K562 (cell line): ENCODE measurements at regions not wholly inside any gene's neighbourhood (a gene's known extent, or its start where the extent isn't known, plus 50 kb on each side); places are given as distances from the start of the nearest gene placed in this dataset.

Experiments
- ATAC-seq: fragments of 200-7000 bp; cut with Tn5 transposase; 3 replicates; pipeline ENCODE4 v1.9.1; 2020; ENCODE audit warnings: moderate library complexity
- BruUV-seq: library from RNA; stranded (reverse); fragments of 400-500 nt; replicated peaks from 2 replicates; lab custom pipeline; 2021; lab: Mats Ljungman, UMichigan
- CTCF ChIA-PET: fragments of 300-600 bp; formaldehyde crosslinking; extraction: SDS; loops from one replicate; lab custom pipeline; 2021; ENCODE audit warnings: low intra/inter-chr PET ratio; lab: Yijun Ruan, JAX
- POLR2A ChIA-PET: fragments of 300-600, 350-650 bp; sonication (Branson Sonifier 250); formaldehyde crosslinking; extraction: SDS; loops from one replicate; lab custom pipeline; 2021; ENCODE audit warnings: antibody characterized with exemption, inconsistent platforms; lab: Yijun Ruan, JAX
- DNase-seq, 4 experiments: peaks; one replicate each; pipeline versions ENCODE4 v3.0.0 to v3.0.0-alpha.2; 2011 to 2018; ENCODE audit warnings: low spot score in 3 of 4, mixed read lengths in 3 of 4; ENCODE audit errors: extremely low read depth in 1 of 4
- FAIRE-seq: peaks from 2 replicates; lab custom pipeline; 2011; peaks lifted over from hg19 to GRCh38; lab: Jason Lieb, UNC
- H2AFZ ChIP-seq: 2 replicates; pipeline ENCODE4 v1.6.0; 2011; ENCODE audit warnings: low read depth, low read length, control low read depth, inconsistent platforms
- H3K27ac ChIP-seq: fragments of 200-600 bp; 3 replicates; pipeline ENCODE4 v1.8.0; 2011; ENCODE audit warnings: low read depth, mild to moderate bottlenecking, control low read depth, inconsistent platforms, low read length, moderate library complexity, mixed read lengths; ENCODE audit errors: extremely low read depth
- H3K27me3 ChIP-seq, 2 experiments: fragments of 300-600 bp in 1 of 2; 2 replicates in 1 of 2; 3 replicates in 1 of 2; pipeline versions ENCODE4 v1.6.0 to v1.8.0; 2011; ENCODE audit warnings: inconsistent platforms in 2 of 2, low read length in 2 of 2, mild to moderate bottlenecking in 1 of 2, mixed read lengths in 1 of 2, moderate library complexity in 1 of 2; ENCODE audit not compliant: control insufficient read depth in 2 of 2, insufficient read depth in 2 of 2
- H3K36me3 ChIP-seq: fragments of 300-600 bp; 3 replicates; pipeline ENCODE4 v1.8.0; 2011; ENCODE audit warnings: mild to moderate bottlenecking, low read length, inconsistent platforms; ENCODE audit not compliant: control insufficient read depth, insufficient read depth
- H3K4me1 ChIP-seq, 2 experiments: fragments of 200-600 bp in 1 of 2; replicated peaks in 1 of 2; 2 replicates in 1 of 2; 3 replicates in 1 of 2; pipeline versions ENCODE4 v1.5.1 to v1.8.0; 2011; ENCODE audit warnings: inconsistent platforms in 2 of 2, low read length in 2 of 2, mild to moderate bottlenecking in 1 of 2, mixed read lengths in 1 of 2, moderate library complexity in 1 of 2; ENCODE audit not compliant: control insufficient read depth in 2 of 2, insufficient read depth in 2 of 2
- H3K4me2 ChIP-seq: 2 replicates; pipeline ENCODE4 v1.6.1; 2011; ENCODE audit warnings: low read length, control low read depth, inconsistent platforms, mixed read lengths; ENCODE audit not compliant: insufficient read depth
- H3K4me3 ChIP-seq: fragments of 200-600 bp; sonication (generic), shearing (Covaris generic); 2 replicates; pipeline ENCODE4 v1.5.1; 2016; ENCODE audit warnings: control low read depth, inconsistent platforms
- H3K79me2 ChIP-seq: fragments of 200-600 bp; 3 replicates; pipeline ENCODE4 v1.8.0; 2011; ENCODE audit warnings: low read length, inconsistent platforms; ENCODE audit not compliant: control insufficient read depth, insufficient read depth
- H3K9ac ChIP-seq, 2 experiments: 2 replicates each; pipeline versions ENCODE4 v1.6.0 to v1.6.1; 2011; ENCODE audit warnings: low read depth in 2 of 2, low read length in 2 of 2, control low read depth in 1 of 2, inconsistent platforms in 1 of 2, mild to moderate bottlenecking in 1 of 2, mixed read lengths in 1 of 2; ENCODE audit not compliant: insufficient read depth in 1 of 2
- H3K9me1 ChIP-seq: one replicate; pipeline ENCODE4 v1.6.0; 2011; ENCODE audit warnings: inconsistent platforms, mild to moderate bottlenecking, low read length, moderate library complexity; ENCODE audit not compliant: control insufficient read depth, insufficient read depth
- H3K9me3 ChIP-seq: replicated peaks from 2 replicates; pipeline ENCODE4 v1.5.1; 2011; ENCODE audit warnings: low read depth, low read length, inconsistent platforms; ENCODE audit not compliant: control insufficient read depth, insufficient read depth
- H4K20me1 ChIP-seq: replicated peaks from 2 replicates; pipeline ENCODE4 v1.6.1; 2011; ENCODE audit warnings: low read length, inconsistent platforms, mixed read lengths; ENCODE audit not compliant: control insufficient read depth, insufficient read depth
- PTTG1 ChIP-seq: fragments of 450-650 bp; IDR thresholded peaks from 2 replicates; pipeline ENCODE4 v1.6.1; 2016; ENCODE audit warnings: low read depth, mild to moderate bottlenecking, missing genetic modification characterization, missing compliant biosample characterization
- TAF7 ChIP-seq: fragments of 450-650 bp; IDR thresholded peaks from 2 replicates; pipeline ENCODE4 v1.6.1; 2016; ENCODE audit warnings: missing genetic modification characterization, missing compliant biosample characterization
- WGBS: fragments of 100-300 bp; shearing (Covaris generic); methylation state at CpG from one replicate; pipeline ENCODE4 v1.1.6; 2016; ENCODE audit warnings: low coverage, mixed read lengths; ENCODE audit not compliant: insufficient coverage; ENCODE audit errors: missing lambda C conversion rate; 5-methylcytosine and 5-hydroxymethylcytosine counted together
- in situ Hi-C: fragments of 300-500 bp; cut with MboI; formaldehyde crosslinking; loops from 4 replicates; pipeline ENCODE4 v1.15.0; 2018; ENCODE audit warnings: inconsistent platforms, mixed read lengths
- intact Hi-C: fragments of 100-400 bp; cut with micrococcal nuclease; formaldehyde crosslinking; loops from 2 replicates; pipeline ENCODE4 v1.14.2; 2022
- TF ChIP-seq, protein P1 (sequence below): fragments of 250-450 bp; sonication (Bioruptor Pico); IDR thresholded peaks from 2 replicates; pipeline ENCODE4 v1.8.0; 2022; ENCODE audit warnings: inconsistent platforms, mild to moderate bottlenecking, moderate library complexity, borderline replicate concordance
- TF ChIP-seq, protein P2 (sequence below): fragments of 200-800 bp; sonication (Bioruptor generic); IDR thresholded peaks from 2 replicates; pipeline ENCODE4 v1.6.1; 2016; ENCODE audit warnings: missing genetic modification characterization, missing compliant biosample characterization

DNA sequence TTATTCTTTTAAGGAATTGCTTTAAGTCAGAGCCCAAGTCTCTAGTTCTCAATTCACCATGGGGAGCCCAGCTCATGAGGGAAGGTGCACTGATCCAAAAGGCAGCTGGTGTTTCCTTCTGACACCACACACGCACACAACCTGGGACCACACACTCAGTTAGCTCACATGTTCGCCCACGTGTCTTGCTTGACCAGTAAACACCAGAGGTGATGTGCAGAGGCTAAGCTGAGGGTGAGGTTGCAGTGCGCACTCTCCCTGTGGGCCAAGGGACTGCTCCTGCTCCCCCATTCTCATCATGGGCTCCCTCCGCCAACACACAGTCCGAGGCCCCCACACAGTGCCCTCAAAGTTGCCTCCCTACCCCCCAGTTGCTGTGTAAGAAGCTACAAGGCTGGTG lies 70.8 kb upstream of the BZW1 start:
- no peaks in the 10 kb centered on the region for H3K9me1 ChIP-seq
- no peak for FAIRE-seq
- no peak overlapping the region for H3K4me3 ChIP-seq
- 0% methylated on average over 5 of the region's 6 CpGs for WGBS
- no peaks in the 10 kb centered on the region for H4K20me1 ChIP-seq
- H2AFZ ChIP-seq, result no peak overlapping the region
- CTCF ChIA-PET, result no interaction called here
- DNase-seq, result no peak
- peaks cover 8 to 55% of the 10 kb centered on the region in 2 experiments; a peak in 4 of 5 replicates for H3K27me3 ChIP-seq
- no peak for ATAC-seq
- H3K79me2 ChIP-seq, result no peaks in the 10 kb centered on the region
- no peaks in the 10 kb centered on the region for H3K9me3 ChIP-seq
- H3K27ac ChIP-seq, result no peak overlapping the region
- no peaks in the 10 kb centered on the region for H3K36me3 ChIP-seq
- in situ Hi-C loops (no loop called here), intact Hi-C loops (no loop called here)
- H3K4me2 ChIP-seq, result no peak overlapping the region
- no peaks in the 10 kb centered on the region; a peak in 1 of 5 replicates for H3K4me1 ChIP-seq
- POLR2A ChIA-PET, result no interaction called here
- TF ChIP-seq, protein P1, sequence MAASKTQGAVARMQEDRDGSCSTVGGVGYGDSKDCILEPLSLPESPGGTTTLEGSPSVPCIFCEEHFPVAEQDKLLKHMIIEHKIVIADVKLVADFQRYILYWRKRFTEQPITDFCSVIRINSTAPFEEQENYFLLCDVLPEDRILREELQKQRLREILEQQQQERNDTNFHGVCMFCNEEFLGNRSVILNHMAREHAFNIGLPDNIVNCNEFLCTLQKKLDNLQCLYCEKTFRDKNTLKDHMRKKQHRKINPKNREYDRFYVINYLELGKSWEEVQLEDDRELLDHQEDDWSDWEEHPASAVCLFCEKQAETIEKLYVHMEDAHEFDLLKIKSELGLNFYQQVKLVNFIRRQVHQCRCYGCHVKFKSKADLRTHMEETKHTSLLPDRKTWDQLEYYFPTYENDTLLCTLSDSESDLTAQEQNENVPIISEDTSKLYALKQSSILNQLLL, result no peak
- TF ChIP-seq PTTG1 (tag) (no peak), TAF7 (tag) (no peak)
- TF ChIP-seq, protein P2, sequence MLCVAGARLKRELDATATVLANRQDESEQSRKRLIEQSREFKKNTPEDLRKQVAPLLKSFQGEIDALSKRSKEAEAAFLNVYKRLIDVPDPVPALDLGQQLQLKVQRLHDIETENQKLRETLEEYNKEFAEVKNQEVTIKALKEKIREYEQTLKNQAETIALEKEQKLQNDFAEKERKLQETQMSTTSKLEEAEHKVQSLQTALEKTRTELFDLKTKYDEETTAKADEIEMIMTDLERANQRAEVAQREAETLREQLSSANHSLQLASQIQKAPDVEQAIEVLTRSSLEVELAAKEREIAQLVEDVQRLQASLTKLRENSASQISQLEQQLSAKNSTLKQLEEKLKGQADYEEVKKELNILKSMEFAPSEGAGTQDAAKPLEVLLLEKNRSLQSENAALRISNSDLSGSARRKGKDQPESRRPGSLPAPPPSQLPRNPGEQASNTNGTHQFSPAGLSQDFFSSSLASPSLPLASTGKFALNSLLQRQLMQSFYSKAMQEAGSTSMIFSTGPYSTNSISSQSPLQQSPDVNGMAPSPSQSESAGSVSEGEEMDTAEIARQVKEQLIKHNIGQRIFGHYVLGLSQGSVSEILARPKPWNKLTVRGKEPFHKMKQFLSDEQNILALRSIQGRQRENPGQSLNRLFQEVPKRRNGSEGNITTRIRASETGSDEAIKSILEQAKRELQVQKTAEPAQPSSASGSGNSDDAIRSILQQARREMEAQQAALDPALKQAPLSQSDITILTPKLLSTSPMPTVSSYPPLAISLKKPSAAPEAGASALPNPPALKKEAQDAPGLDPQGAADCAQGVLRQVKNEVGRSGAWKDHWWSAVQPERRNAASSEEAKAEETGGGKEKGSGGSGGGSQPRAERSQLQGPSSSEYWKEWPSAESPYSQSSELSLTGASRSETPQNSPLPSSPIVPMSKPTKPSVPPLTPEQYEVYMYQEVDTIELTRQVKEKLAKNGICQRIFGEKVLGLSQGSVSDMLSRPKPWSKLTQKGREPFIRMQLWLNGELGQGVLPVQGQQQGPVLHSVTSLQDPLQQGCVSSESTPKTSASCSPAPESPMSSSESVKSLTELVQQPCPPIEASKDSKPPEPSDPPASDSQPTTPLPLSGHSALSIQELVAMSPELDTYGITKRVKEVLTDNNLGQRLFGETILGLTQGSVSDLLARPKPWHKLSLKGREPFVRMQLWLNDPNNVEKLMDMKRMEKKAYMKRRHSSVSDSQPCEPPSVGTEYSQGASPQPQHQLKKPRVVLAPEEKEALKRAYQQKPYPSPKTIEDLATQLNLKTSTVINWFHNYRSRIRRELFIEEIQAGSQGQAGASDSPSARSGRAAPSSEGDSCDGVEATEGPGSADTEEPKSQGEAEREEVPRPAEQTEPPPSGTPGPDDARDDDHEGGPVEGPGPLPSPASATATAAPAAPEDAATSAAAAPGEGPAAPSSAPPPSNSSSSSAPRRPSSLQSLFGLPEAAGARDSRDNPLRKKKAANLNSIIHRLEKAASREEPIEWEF (CRISPR knock-in tag), result no peak
- H3K9ac ChIP-seq, result no peak overlapping the region
- BruUV-seq, result no TSS peak
